Hepatocyte (in vitro differentiated cells): ENCODE measurements at regions not wholly inside any gene's neighbourhood (a gene's known extent, or its start where the extent isn't known, plus 50 kb on each side); places are given as distances from the start of the nearest gene placed in this dataset.

Experiments
- DNase-seq: peaks from one replicate; pipeline ENCODE4 v3.0.0-alpha.2; 2016; ENCODE audit warnings: low spot score
- H2AFZ ChIP-seq: fragments of 200-600 bp; sonication (generic); 2 replicates; pipeline ENCODE4 v1.6.0; 2016; ENCODE audit warnings: antibody characterized with exemption, mild to moderate bottlenecking
- H3K27ac ChIP-seq: fragments of 200-600 bp; sonication (generic); 2 replicates; pipeline ENCODE4 v1.5.1; 2016; ENCODE audit warnings: mild to moderate bottlenecking
- H3K27me3 ChIP-seq: fragments of 200-600 bp; sonication (generic); 2 replicates; pipeline ENCODE4 v1.6.1; 2016
- H3K36me3 ChIP-seq: fragments of 200-600 bp; sonication (generic); replicated peaks from 2 replicates; pipeline ENCODE4 v1.5.1; 2016; ENCODE audit warnings: low read depth; ENCODE audit not compliant: insufficient read depth
- H3K4me1 ChIP-seq: fragments of 200-600 bp; sonication (generic); 2 replicates; pipeline ENCODE4 v1.5.1; 2016; ENCODE audit warnings: mild to moderate bottlenecking, moderate library complexity; ENCODE audit not compliant: insufficient read depth
- H3K4me2 ChIP-seq: fragments of 200-600 bp; sonication (generic); 2 replicates; pipeline ENCODE4 v1.6.0; 2016
- H3K4me3 ChIP-seq: fragments of 200-600 bp; sonication (generic); 2 replicates; pipeline ENCODE4 v1.5.1; 2016; ENCODE audit warnings: mild to moderate bottlenecking
- H3K79me2 ChIP-seq: fragments of 200-600 bp; sonication (generic); 2 replicates; pipeline ENCODE4 v1.6.0; 2017; ENCODE audit warnings: mild to moderate bottlenecking
- H3K9me2 ChIP-seq: fragments of 200-600 bp; sonication (generic); replicated peaks from 2 replicates; pipeline ENCODE4 v1.6.0; 2017; ENCODE audit warnings: mild to moderate bottlenecking; ENCODE audit not compliant: insufficient read depth
- H3K9me3 ChIP-seq: fragments of 200-600 bp; sonication (generic); 2 replicates; pipeline ENCODE4 v1.5.1; 2016; ENCODE audit warnings: low read depth, mild to moderate bottlenecking
- H4K20me1 ChIP-seq: fragments of 200-600 bp; sonication (generic); 2 replicates; pipeline ENCODE4 v1.6.0; 2016; ENCODE audit warnings: mild to moderate bottlenecking; ENCODE audit not compliant: insufficient read depth, poor library complexity, severe bottlenecking
- EZH2 ChIP-seq: fragments of 200-600 bp; sonication (generic); IDR thresholded peaks from 2 replicates; pipeline ENCODE4 v1.6.1; 2016; ENCODE audit warnings: antibody characterized with exemption, mild to moderate bottlenecking, borderline replicate concordance
- EZH2phosphoT487 ChIP-seq: fragments of 200-600 bp; sonication (generic); IDR thresholded peaks from one replicate; pipeline ENCODE4 v1.6.1; 2018; ENCODE audit warnings: antibody characterized with exemption, mild to moderate bottlenecking, low read depth, moderate library complexity; ENCODE audit not compliant: unreplicated experiment, severe bottlenecking
- WGBS: methylation state at CpG from one replicate; pipeline ENCODE4 v1.1.6; 2016; ENCODE audit warnings: low lambda C conversion rate; ENCODE audit errors: missing lambda C conversion rate; 5-methylcytosine and 5-hydroxymethylcytosine counted together
- TF ChIP-seq, protein P1 (sequence below): fragments of 200-600 bp; sonication (generic); IDR thresholded peaks from 2 replicates; pipeline ENCODE4 v1.5.1; 2016; ENCODE audit warnings: antibody characterized with exemption, mild to moderate bottlenecking; ENCODE audit not compliant: poor library complexity

DNA sequence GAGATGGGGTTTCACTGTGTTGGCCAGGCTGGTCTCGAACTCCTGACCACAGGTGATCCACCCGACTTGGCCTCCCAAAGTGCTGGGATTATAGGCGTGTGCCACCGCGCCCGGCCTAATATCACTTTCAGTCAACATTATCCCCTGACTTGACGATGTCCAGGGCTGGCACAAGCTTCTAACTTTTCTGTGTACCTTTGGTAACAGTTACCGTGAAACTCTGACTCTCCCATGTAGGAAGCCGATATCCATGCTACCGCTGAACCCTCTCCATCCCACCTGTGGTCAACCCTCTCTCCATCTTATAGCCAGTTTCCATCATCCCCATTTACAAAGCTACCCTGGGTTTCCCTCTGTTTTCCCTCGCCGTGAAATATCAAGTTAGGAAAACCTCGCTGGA lies 77.5 kb downstream of the CRLF2 start:
- no peak overlapping the region for H3K4me3 ChIP-seq
- no peaks in the 10 kb centered on the region for H3K9me3 ChIP-seq
- no peak overlapping the region for H3K4me2 ChIP-seq
- TF ChIP-seq, protein P1, sequence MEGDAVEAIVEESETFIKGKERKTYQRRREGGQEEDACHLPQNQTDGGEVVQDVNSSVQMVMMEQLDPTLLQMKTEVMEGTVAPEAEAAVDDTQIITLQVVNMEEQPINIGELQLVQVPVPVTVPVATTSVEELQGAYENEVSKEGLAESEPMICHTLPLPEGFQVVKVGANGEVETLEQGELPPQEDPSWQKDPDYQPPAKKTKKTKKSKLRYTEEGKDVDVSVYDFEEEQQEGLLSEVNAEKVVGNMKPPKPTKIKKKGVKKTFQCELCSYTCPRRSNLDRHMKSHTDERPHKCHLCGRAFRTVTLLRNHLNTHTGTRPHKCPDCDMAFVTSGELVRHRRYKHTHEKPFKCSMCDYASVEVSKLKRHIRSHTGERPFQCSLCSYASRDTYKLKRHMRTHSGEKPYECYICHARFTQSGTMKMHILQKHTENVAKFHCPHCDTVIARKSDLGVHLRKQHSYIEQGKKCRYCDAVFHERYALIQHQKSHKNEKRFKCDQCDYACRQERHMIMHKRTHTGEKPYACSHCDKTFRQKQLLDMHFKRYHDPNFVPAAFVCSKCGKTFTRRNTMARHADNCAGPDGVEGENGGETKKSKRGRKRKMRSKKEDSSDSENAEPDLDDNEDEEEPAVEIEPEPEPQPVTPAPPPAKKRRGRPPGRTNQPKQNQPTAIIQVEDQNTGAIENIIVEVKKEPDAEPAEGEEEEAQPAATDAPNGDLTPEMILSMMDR, result no peak
- TF ChIP-seq EZH2phosphoT487, result no peak
- no peak for TF ChIP-seq EZH2
- no peak overlapping the region for H3K27ac ChIP-seq
- no peak overlapping the region for H2AFZ ChIP-seq
- H4K20me1 ChIP-seq, result no peaks in the 10 kb centered on the region
- DNase-seq, result no peak
- no peaks in the 10 kb centered on the region for H3K27me3 ChIP-seq
- no peaks in the 10 kb centered on the region for H3K4me1 ChIP-seq
- no peaks in the 10 kb centered on the region for H3K36me3 ChIP-seq
- H3K9me2 ChIP-seq, result no peaks in the 10 kb centered on the region
- H3K79me2 ChIP-seq, result no peaks in the 10 kb centered on the region
- WGBS, result 90% methylated on average over 13 of the region's 13 CpGs

DNA sequence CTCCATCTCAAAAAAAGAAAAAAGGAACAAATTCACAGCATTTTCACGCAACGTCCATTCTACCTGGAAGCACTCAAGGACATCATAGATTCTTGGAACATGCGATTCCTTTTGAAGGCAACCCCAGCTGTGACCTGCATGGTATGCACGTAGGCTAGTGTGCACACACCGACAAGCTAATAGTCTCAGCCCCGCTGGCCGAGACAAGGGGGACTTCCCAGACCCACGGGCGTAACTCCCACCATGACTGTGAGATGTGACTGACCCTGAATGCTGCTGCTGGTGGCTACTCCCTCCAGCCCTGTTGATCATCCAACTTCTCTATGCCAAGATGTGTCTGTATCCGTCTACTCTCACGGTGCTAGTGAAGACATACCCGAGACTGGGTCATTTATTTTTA lies 78.3 kb downstream of the CRLF2 start:
- Histone ChIP-seq H4K20me1 (no peaks in the 10 kb centered on the region), H3K9me3 (no peaks in the 10 kb centered on the region), H2AFZ (no peak overlapping the region), H3K79me2 (no peaks in the 10 kb centered on the region), H3K9me2 (no peaks in the 10 kb centered on the region), H3K4me2 (no peak overlapping the region), H3K27ac (no peak overlapping the region), H3K36me3 (no peaks in the 10 kb centered on the region), H3K27me3 (no peaks in the 10 kb centered on the region), H3K4me1 (no peaks in the 10 kb centered on the region), H3K4me3 (no peak overlapping the region)
- TF ChIP-seq, protein P1, result no peak
- TF ChIP-seq EZH2, result no peak
- TF ChIP-seq EZH2phosphoT487, result no peak
- WGBS, result 90% methylated on average over 12 of the region's 12 CpGs
- no peak for DNase-seq

DNA sequence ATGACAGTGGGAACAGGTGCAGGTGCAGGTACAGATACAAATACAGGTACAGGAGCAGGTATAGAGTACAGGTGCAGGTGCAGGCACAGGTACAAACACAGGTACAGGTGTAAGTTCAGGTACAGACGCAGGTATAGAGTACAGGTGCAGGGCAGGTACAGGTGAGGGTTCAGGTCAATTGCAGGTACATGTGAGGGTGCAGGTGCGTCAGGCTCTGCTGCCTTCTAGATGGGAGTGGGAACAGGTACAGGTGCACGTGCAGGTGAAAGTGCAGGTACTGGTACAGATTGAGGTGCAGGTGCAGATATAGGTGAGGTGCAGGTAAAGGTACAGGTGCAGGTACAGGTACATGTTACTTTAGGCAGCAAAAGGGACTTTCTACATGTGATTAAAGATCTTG lies 85.7 kb downstream of the CRLF2 start:
- H3K9me2 ChIP-seq, result no peaks in the 10 kb centered on the region
- no peaks in the 10 kb centered on the region for H3K79me2 ChIP-seq
- WGBS, result 67% methylated on average over 3 of the region's 3 CpGs

More for the DNA sequence above, 85.7 kb downstream of the CRLF2 start:
- Histone ChIP-seq H3K27me3 (no peaks in the 10 kb centered on the region), H3K4me3 (no peak overlapping the region), H3K27ac (no peak overlapping the region), H3K9me3 (no peaks in the 10 kb centered on the region), H3K4me2 (no peak overlapping the region), H3K4me1 (no peaks in the 10 kb centered on the region), H4K20me1 (no peaks in the 10 kb centered on the region), H2AFZ (no peak overlapping the region), H3K36me3 (no peaks in the 10 kb centered on the region)
- no peak for DNase-seq
- TF ChIP-seq, protein P1, result no peak
- TF ChIP-seq EZH2 (no peak), EZH2phosphoT487 (no peak)
